ENCODE measurements at regions not wholly inside any gene's neighbourhood (a gene's known extent, or its start where the extent isn't known, plus 50 kb on each side); places are given as distances from the start of the nearest gene placed in this dataset.

- TF ChIP-seq POLR2A (IDR thresholded peaks at IDR 0.05) (no peak), POLR2AphosphoS5 (IDR thresholded peaks at IDR 0.05) (no peak)
These were observed 52.1 kb upstream of the PCDH10 start for GRCh38 chr4:133096972-133097371.
